ENCODE measurements at regions not wholly inside any gene's neighbourhood (a gene's known extent, or its start where the extent isn't known, plus 50 kb on each side); places are given as distances from the start of the nearest gene placed in this dataset.
"Not testable (repeated sequence)": the region's sequence is repeated elsewhere in the genome, so short reads cannot be mapped to it uniquely, and the experiment has no call there.

DNA sequence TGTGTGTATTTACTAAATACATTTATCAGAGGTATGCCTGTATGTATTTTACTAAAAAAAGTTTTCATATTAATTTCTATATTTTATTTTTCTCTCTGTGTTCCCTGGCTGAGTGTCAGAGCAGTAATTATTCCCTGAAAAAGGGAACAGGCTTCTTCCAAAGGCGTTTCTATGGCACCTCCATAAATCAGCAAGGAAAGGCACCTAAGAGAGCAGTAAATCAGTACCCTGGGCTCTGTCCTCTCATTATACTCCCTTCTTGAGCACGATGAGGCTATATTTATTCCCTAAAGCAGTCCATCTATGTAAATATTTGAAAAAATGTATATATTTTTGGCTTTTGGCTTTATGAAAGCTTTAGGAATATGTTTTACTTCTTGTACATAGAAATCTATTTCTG, 806.3 kb downstream of the PRIM2 start:
- H2BK15ac ChIP-seq (replicated peaks; ENCODE audit: low read depth); H3K36me3 ChIP-seq (ENCODE audit: control insufficient read depth, insufficient read depth, low read length); H2BK5ac ChIP-seq (ENCODE audit: low read length); H3K23ac ChIP-seq (ENCODE audit: low read length); H3K4me3 ChIP-seq (ENCODE audit: low read length); H2BK120ac ChIP-seq (ENCODE audit: low read depth, low read length); H3K27ac ChIP-seq (ENCODE audit: low read depth, low read length); H4K5ac ChIP-seq (ENCODE audit: low read length); H3K79me1 ChIP-seq (ENCODE audit: low read length); H4K8ac ChIP-seq (ENCODE audit: low read depth, low read length); DNase-seq; H3K4ac ChIP-seq (ENCODE audit: low read depth, low read length); H3K4me2 ChIP-seq (ENCODE audit: low read length); H2AK5ac ChIP-seq (ENCODE audit: low read length); H3K27me3 ChIP-seq (ENCODE audit: insufficient read depth, low read length, poor library complexity); H3K18ac ChIP-seq (ENCODE audit: low read length); H3K79me2 ChIP-seq (ENCODE audit: control insufficient read depth, insufficient read depth, low read length); H3K9ac ChIP-seq (ENCODE audit: low read length); H3K4me1 ChIP-seq (ENCODE audit: control insufficient read depth, low read depth, low read length); H3K56ac ChIP-seq (ENCODE audit: low read length): not testable (repeated sequence)
- no CpG with 5 or more reads among the region's 2 CpGs for WGBS (ENCODE audit: extremely low coverage, insufficient coverage, low lambda C conversion rate)

DNA sequence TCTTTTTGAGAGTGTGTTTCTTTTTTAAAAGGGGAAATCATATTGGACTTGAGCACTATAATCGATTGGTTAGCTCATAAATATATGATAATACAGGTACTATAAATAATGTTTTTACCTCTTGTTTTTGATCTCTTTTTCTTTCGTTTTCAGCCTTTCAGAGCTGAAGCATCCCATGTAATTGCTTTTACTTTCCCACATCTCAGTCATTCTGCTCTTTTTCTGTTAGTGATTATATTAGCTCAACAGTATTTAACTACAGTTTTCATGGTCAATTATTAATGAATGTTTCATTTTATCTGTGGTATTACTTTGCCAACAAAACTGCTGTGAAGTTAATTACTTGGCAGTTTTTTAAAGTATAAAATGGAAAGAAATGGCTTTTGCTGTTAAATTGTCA, 811.1 kb downstream of the PRIM2 start:
- H3K79me1 ChIP-seq (ENCODE audit: low read length); H4K5ac ChIP-seq (ENCODE audit: low read length); H2BK120ac ChIP-seq (ENCODE audit: low read depth, low read length); H3K56ac ChIP-seq (ENCODE audit: low read length); H3K4me3 ChIP-seq (ENCODE audit: low read length); H3K27ac ChIP-seq (ENCODE audit: low read depth, low read length); H3K18ac ChIP-seq (ENCODE audit: low read length); H3K36me3 ChIP-seq (ENCODE audit: control insufficient read depth, insufficient read depth, low read length); H3K4ac ChIP-seq (ENCODE audit: low read depth, low read length); H2BK15ac ChIP-seq (replicated peaks; ENCODE audit: low read depth); DNase-seq; H4K8ac ChIP-seq (ENCODE audit: low read depth, low read length); H3K79me2 ChIP-seq (ENCODE audit: control insufficient read depth, insufficient read depth, low read length); H2BK5ac ChIP-seq (ENCODE audit: low read length); H3K4me2 ChIP-seq (ENCODE audit: low read length); H3K4me1 ChIP-seq (ENCODE audit: control insufficient read depth, low read depth, low read length); H3K23ac ChIP-seq (ENCODE audit: low read length); H2AK5ac ChIP-seq (ENCODE audit: low read length); H3K9ac ChIP-seq (ENCODE audit: low read length); H3K27me3 ChIP-seq (ENCODE audit: insufficient read depth, low read length, poor library complexity): not testable (repeated sequence)
- WGBS (ENCODE audit: extremely low coverage, insufficient coverage, low lambda C conversion rate) = no CpG with 5 or more reads among the region's 2 CpGs

DNA sequence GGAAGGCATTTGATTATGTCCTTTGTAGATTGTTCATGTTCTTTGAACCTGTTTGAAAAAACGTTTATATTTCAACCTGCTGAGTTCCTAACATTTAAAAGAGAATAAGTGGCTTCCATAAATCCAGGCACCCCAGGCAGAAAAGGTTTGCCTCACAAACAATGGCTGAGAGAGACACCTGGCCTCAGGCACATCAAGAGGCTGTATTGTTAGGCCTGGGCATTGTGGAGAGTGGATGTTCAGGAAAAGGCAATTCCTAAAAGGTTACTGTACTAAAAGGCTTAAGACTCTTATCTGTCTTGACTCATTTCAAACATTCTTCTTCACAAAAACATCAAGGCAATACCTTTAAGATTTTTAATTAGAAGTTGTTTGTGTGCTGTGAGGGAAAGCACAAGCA, 811.7 kb downstream of the PRIM2 start:
- H3K79me2 ChIP-seq (ENCODE audit: control insufficient read depth, insufficient read depth, low read length); H3K4ac ChIP-seq (ENCODE audit: low read depth, low read length); H3K27ac ChIP-seq (ENCODE audit: low read depth, low read length); H3K56ac ChIP-seq (ENCODE audit: low read length); H3K23ac ChIP-seq (ENCODE audit: low read length); H3K27me3 ChIP-seq (ENCODE audit: insufficient read depth, low read length, poor library complexity); H3K4me3 ChIP-seq (ENCODE audit: low read length); H2BK15ac ChIP-seq (replicated peaks; ENCODE audit: low read depth); H4K5ac ChIP-seq (ENCODE audit: low read length); H2BK120ac ChIP-seq (ENCODE audit: low read depth, low read length); H2BK5ac ChIP-seq (ENCODE audit: low read length); H2AK5ac ChIP-seq (ENCODE audit: low read length); H3K36me3 ChIP-seq (ENCODE audit: control insufficient read depth, insufficient read depth, low read length); H3K4me2 ChIP-seq (ENCODE audit: low read length); H3K79me1 ChIP-seq (ENCODE audit: low read length); H3K18ac ChIP-seq (ENCODE audit: low read length); H3K4me1 ChIP-seq (ENCODE audit: control insufficient read depth, low read depth, low read length); H3K9ac ChIP-seq (ENCODE audit: low read length); H4K8ac ChIP-seq (ENCODE audit: low read depth, low read length): not testable (repeated sequence)
- peak; percentile 55 for DNase-seq
- WGBS (ENCODE audit: extremely low coverage, insufficient coverage, low lambda C conversion rate) = no CpG with 5 or more reads among the region's 1 CpG

DNA sequence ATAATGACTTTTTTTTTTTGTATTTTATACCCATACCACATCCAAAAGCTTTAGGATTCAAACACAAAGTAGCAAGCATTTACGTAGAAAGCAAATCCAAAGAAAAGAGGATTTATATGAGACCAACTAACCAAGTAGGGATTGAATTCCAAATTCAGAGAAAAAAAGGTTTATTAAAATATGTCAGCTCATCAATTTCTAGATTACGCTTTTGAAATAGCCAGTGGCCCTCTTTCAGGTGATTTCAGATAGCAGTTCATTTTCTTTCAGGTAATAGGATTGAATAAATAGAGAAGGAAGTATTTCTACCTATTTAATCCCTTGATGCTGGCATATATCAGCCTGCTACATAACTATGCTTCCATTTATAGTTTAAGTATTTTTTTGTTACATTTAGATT, 822.3 kb downstream of the PRIM2 start:
- not testable (repeated sequence) for H3K56ac ChIP-seq (ENCODE audit: low read length); H3K4me2 ChIP-seq (ENCODE audit: low read length); H2AK5ac ChIP-seq (ENCODE audit: low read length); H2BK15ac ChIP-seq (replicated peaks; ENCODE audit: low read depth); DNase-seq; H3K4ac ChIP-seq (ENCODE audit: low read depth, low read length); H2BK5ac ChIP-seq (ENCODE audit: low read length); H3K18ac ChIP-seq (ENCODE audit: low read length); H2BK120ac ChIP-seq (ENCODE audit: low read depth, low read length); H4K8ac ChIP-seq (ENCODE audit: low read depth, low read length); H3K27ac ChIP-seq (ENCODE audit: low read depth, low read length); H3K79me1 ChIP-seq (ENCODE audit: low read length); H3K23ac ChIP-seq (ENCODE audit: low read length); H3K4me3 ChIP-seq (ENCODE audit: low read length); H3K9ac ChIP-seq (ENCODE audit: low read length); H4K5ac ChIP-seq (ENCODE audit: low read length); H3K27me3 ChIP-seq (ENCODE audit: insufficient read depth, low read length, poor library complexity); H3K36me3 ChIP-seq (ENCODE audit: control insufficient read depth, insufficient read depth, low read length); H3K79me2 ChIP-seq (ENCODE audit: control insufficient read depth, insufficient read depth, low read length); H3K4me1 ChIP-seq (ENCODE audit: control insufficient read depth, low read depth, low read length)
- no CpG with 5 or more reads among the region's 2 CpGs for WGBS (ENCODE audit: extremely low coverage, insufficient coverage, low lambda C conversion rate)

DNA sequence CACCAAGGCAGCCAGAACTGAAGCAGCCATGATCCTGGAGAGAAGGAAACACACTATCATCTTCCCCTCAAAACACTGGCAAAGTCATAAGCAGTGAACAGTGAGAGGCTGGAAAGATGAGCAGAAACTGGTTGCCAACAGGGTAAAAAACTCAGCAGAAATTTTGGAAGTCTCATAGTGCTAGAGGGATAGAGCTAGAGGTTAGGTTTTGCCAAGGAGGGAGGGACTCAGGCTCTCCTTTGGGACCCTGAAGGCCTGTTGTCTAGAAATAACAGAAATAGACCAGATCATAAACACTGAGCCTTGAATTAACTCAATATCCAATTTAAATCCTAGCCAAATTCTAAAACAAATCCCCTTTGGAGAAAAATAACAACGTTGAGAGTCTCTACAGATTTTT, 853.6 kb downstream of the PRIM2 start:
- H3K36me3 ChIP-seq (ENCODE audit: control insufficient read depth, insufficient read depth, low read length); H3K9ac ChIP-seq (ENCODE audit: low read length); H2BK5ac ChIP-seq (ENCODE audit: low read length); H3K18ac ChIP-seq (ENCODE audit: low read length); H2AK5ac ChIP-seq (ENCODE audit: low read length); H3K27me3 ChIP-seq (ENCODE audit: insufficient read depth, low read length, poor library complexity); H3K23ac ChIP-seq (ENCODE audit: low read length); H4K5ac ChIP-seq (ENCODE audit: low read length); H3K4me2 ChIP-seq (ENCODE audit: low read length); H2BK15ac ChIP-seq (replicated peaks; ENCODE audit: low read depth); H2BK120ac ChIP-seq (ENCODE audit: low read depth, low read length); H4K8ac ChIP-seq (ENCODE audit: low read depth, low read length); H3K79me1 ChIP-seq (ENCODE audit: low read length); H3K27ac ChIP-seq (ENCODE audit: low read depth, low read length); H3K4ac ChIP-seq (ENCODE audit: low read depth, low read length); H3K4me3 ChIP-seq (ENCODE audit: low read length); H3K79me2 ChIP-seq (ENCODE audit: control insufficient read depth, insufficient read depth, low read length); DNase-seq; H3K56ac ChIP-seq (ENCODE audit: low read length); H3K4me1 ChIP-seq (ENCODE audit: control insufficient read depth, low read depth, low read length): not testable (repeated sequence)
- WGBS (ENCODE audit: extremely low coverage, insufficient coverage, low lambda C conversion rate) = no CpG with 5 or more reads among the region's 1 CpG

DNA sequence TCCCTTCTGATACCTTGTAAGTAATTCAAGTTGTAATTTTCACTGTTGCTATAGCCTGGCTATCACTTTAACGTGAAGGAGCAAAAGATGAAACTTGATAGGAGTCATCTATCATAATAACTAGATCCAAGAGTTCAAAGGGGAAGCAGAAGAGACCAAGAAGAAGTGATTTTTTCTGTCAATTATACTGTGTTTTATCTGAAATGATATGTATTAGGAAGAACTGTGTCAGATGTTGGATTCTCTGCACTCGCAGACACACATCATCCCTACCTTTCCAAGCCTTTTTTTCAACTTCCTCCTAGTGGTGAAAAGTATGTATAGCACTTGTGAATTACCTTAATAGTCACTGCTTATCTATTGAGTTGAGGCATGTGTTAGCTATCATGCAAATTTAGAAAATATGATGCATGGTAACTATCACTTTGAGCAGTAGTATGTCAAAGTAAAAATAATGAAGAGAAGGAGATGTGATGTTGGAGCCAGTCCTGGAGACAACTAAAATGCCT, 864.2 kb downstream of the PRIM2 start:
- H3K79me1 ChIP-seq (ENCODE audit: low read length); H4K8ac ChIP-seq (ENCODE audit: low read depth, low read length); H3K9ac ChIP-seq (ENCODE audit: low read length); H3K79me2 ChIP-seq (ENCODE audit: control insufficient read depth, insufficient read depth, low read length); DNase-seq; H3K4me2 ChIP-seq (ENCODE audit: low read length); H3K27ac ChIP-seq (ENCODE audit: low read depth, low read length); H3K36me3 ChIP-seq (ENCODE audit: control insufficient read depth, insufficient read depth, low read length); H4K5ac ChIP-seq (ENCODE audit: low read length); H2AK5ac ChIP-seq (ENCODE audit: low read length); H3K27me3 ChIP-seq (ENCODE audit: insufficient read depth, low read length, poor library complexity); H2BK120ac ChIP-seq (ENCODE audit: low read depth, low read length); H3K23ac ChIP-seq (ENCODE audit: low read length); H3K4me1 ChIP-seq (ENCODE audit: control insufficient read depth, low read depth, low read length); H3K4me3 ChIP-seq (ENCODE audit: low read length); H3K18ac ChIP-seq (ENCODE audit: low read length); H3K4ac ChIP-seq (ENCODE audit: low read depth, low read length); H2BK5ac ChIP-seq (ENCODE audit: low read length); H2BK15ac ChIP-seq (replicated peaks; ENCODE audit: low read depth); H3K56ac ChIP-seq (ENCODE audit: low read length): not testable (repeated sequence)
- WGBS (ENCODE audit: extremely low coverage, insufficient coverage, low lambda C conversion rate) = no CpG with 5 or more reads among the region's 2 CpGs
